K562 (cell line): ENCODE measurements at regions not wholly inside any gene's neighbourhood (a gene's known extent, or its start where the extent isn't known, plus 50 kb on each side); places are given as distances from the start of the nearest gene placed in this dataset.

Experiments used
- BCOR ChIP-seq: fragments of 450-650 bp; IDR thresholded peaks from 2 replicates; pipeline ENCODE4 v1.6.1; 2016
- BRD4 ChIP-seq: fragments of 200-600 bp; sonication (generic); IDR thresholded peaks from 2 replicates; pipeline ENCODE4 v1.6.1; 2017; ENCODE audit warnings: inconsistent platforms
- CAMTA2 ChIP-seq: fragments of 250-450 bp; sonication (Bioruptor Pico); conservative IDR thresholded peaks from 2 replicates; pipeline ENCODE4 v1.5.1; 2022
- CCAR2 ChIP-seq: fragments of 200-400 bp; formaldehyde crosslinking; IDR thresholded peaks from 2 replicates; pipeline ENCODE4 v1.6.1; 2017; ENCODE audit warnings: mild to moderate bottlenecking, low read depth, low read length
- ESRRA ChIP-seq: fragments of 450-650 bp; IDR thresholded peaks from 2 replicates; pipeline ENCODE4 v1.6.1; 2014; ENCODE audit warnings: low read depth, mild to moderate bottlenecking, moderate library complexity, borderline replicate concordance
- ETV5 ChIP-seq: sonication (generic); formaldehyde crosslinking; IDR thresholded peaks from 2 replicates; pipeline ENCODE4 v1.4.0; 2020; ENCODE audit warnings: low read depth, mild to moderate bottlenecking, missing genetic modification reagents
- GTF3C2 ChIP-seq: IDR thresholded peaks from 3 replicates; pipeline ENCODE4 v1.6.1; 2011; ENCODE audit warnings: borderline replicate concordance, mild to moderate bottlenecking, moderate library complexity; ENCODE audit not compliant: insufficient read length; ENCODE audit errors: extremely low read depth
- HMGXB4 ChIP-seq: sonication (generic); formaldehyde crosslinking; IDR thresholded peaks from 2 replicates; pipeline ENCODE4 v1.8.1; 2023; ENCODE audit warnings: mild to moderate bottlenecking, missing genetic modification reagents
- MCM3 ChIP-seq: fragments of 450-650 bp; IDR thresholded peaks from 2 replicates; pipeline ENCODE4 v1.6.1; 2016
- MECOM ChIP-seq: fragments of 250-450 bp; sonication (Bioruptor Pico); IDR thresholded peaks from 2 replicates; pipeline ENCODE4 v1.8.0; 2022; ENCODE audit warnings: inconsistent platforms
- MYBL2 ChIP-seq, 2 experiments: fragments of 450-650 bp in 1 of 2; sonication (generic) in 1 of 2; formaldehyde crosslinking in 1 of 2; IDR thresholded peaks; 2 replicates each; pipeline versions ENCODE4 v1.6.1 to v1.8.1; 2017 to 2022; ENCODE audit warnings: borderline replicate concordance in 1 of 2, inconsistent platforms in 1 of 2, low read depth in 1 of 2, mild to moderate bottlenecking in 1 of 2, missing genetic modification reagents in 1 of 2, moderate library complexity in 1 of 2
- POLR2AphosphoS5 ChIP-seq: IDR thresholded peaks from 2 replicates; pipeline ENCODE4 v1.6.1; 2011; ENCODE audit warnings: mild to moderate bottlenecking, low read depth, low read length, moderate library complexity; ENCODE audit not compliant: control insufficient read depth, insufficient read depth
- RBM34 ChIP-seq: fragments of 200-400 bp; formaldehyde crosslinking; IDR thresholded peaks from 2 replicates; pipeline ENCODE4 v1.6.1; 2018; ENCODE audit warnings: low read length, borderline replicate concordance; ENCODE audit not compliant: insufficient read depth
- SNRNP70 ChIP-seq: fragments of 200-400 bp; formaldehyde crosslinking; optimal IDR thresholded peaks from 2 replicates; pipeline ENCODE3; 2017; ENCODE audit warnings: low read depth, low read length
- STAT5B ChIP-seq: fragments of 250-450 bp; sonication (Bioruptor Pico); IDR thresholded peaks from 2 replicates; pipeline ENCODE4 v1.8.0; 2021; ENCODE audit warnings: mild to moderate bottlenecking, inconsistent platforms
- TGIF2 ChIP-seq: sonication (generic); formaldehyde crosslinking; IDR thresholded peaks from 2 replicates; pipeline ENCODE4 v1.8.1; 2022; ENCODE audit warnings: mild to moderate bottlenecking, missing genetic modification reagents, moderate library complexity
- ZNF217 ChIP-seq: sonication (generic); formaldehyde crosslinking; IDR thresholded peaks from 2 replicates; pipeline ENCODE4 v1.8.0; 2022; ENCODE audit warnings: mild to moderate bottlenecking, missing genetic modification reagents
- ZNF316 ChIP-seq: fragments of 450-650 bp; IDR thresholded peaks from 2 replicates; pipeline ENCODE4 v1.6.1; 2016
- TF ChIP-seq, protein P1 (sequence below): fragments of 250-450 bp; sonication (Bioruptor Pico); IDR thresholded peaks from 2 replicates; pipeline ENCODE4 v1.8.0; 2021; ENCODE audit warnings: borderline replicate concordance, mild to moderate bottlenecking, moderate library complexity; ENCODE audit not compliant: poor library complexity, severe bottlenecking
- TF ChIP-seq, protein P2 (sequence below): fragments of 250-450 bp; sonication (Bioruptor Pico); IDR thresholded peaks from 2 replicates; pipeline ENCODE4 v1.6.1; 2021; ENCODE audit warnings: mild to moderate bottlenecking
- TF ChIP-seq, protein P3 (sequence below): sonication (generic); formaldehyde crosslinking; IDR thresholded peaks from 2 replicates; pipeline ENCODE4 v1.9.0; 2022; ENCODE audit warnings: mild to moderate bottlenecking, missing genetic modification reagents

GRCh38 chr12:116346222-116346621 is 68.7 kb upstream of the MED13L start (continued):
- TF ChIP-seq, protein P1, sequence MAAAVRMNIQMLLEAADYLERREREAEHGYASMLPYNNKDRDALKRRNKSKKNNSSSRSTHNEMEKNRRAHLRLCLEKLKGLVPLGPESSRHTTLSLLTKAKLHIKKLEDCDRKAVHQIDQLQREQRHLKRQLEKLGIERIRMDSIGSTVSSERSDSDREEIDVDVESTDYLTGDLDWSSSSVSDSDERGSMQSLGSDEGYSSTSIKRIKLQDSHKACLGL (CRISPR knock-in tag) = no peak
- TF ChIP-seq HMGXB4 (CRISPR knock-in tag) = no peak
- TF ChIP-seq SNRNP70 = no peak
- TF ChIP-seq CCAR2 = no peak
- TF ChIP-seq, protein P2, sequence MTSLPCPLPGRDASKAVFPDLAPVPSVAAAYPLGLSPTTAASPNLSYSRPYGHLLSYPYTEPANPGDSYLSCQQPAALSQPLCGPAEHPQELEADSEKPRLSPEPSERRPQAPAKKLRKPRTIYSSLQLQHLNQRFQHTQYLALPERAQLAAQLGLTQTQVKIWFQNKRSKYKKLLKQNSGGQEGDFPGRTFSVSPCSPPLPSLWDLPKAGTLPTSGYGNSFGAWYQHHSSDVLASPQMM = no peak
- TF ChIP-seq ZNF316 = no peak
- no peak for TF ChIP-seq MCM3
- no peak for TF ChIP-seq CAMTA2
- TF ChIP-seq RBM34 = no peak
- TF ChIP-seq TGIF2 = no peak
- TF ChIP-seq BCOR = no peak
- no peak for TF ChIP-seq ESRRA
- TF ChIP-seq STAT5B (CRISPR knock-in tag) = no peak
- TF ChIP-seq GTF3C2 = no peak
- TF ChIP-seq MECOM (CRISPR knock-in tag) = no peak
- TF ChIP-seq POLR2AphosphoS5 = peak; percentile 43; the same call in 1 of the 2 replicates
- no peak for TF ChIP-seq BRD4
- no peak for TF ChIP-seq MYBL2 (IDR thresholded peaks at IDR 0.05; ENCODE audit: low read depth)
- TF ChIP-seq MYBL2 (CRISPR knock-in tag; IDR thresholded peaks at IDR 0.05; ENCODE audit: borderline replicate concordance) = no peak
- TF ChIP-seq, protein P3, sequence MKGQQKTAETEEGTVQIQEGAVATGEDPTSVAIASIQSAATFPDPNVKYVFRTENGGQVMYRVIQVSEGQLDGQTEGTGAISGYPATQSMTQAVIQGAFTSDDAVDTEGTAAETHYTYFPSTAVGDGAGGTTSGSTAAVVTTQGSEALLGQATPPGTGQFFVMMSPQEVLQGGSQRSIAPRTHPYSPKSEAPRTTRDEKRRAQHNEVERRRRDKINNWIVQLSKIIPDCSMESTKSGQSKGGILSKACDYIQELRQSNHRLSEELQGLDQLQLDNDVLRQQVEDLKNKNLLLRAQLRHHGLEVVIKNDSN (CRISPR knock-in tag) = no peak
- TF ChIP-seq ETV5 (CRISPR knock-in tag) = no peak
- no peak for TF ChIP-seq ZNF217
